NCI-H1417 (cell line): ENCODE measurements at regions not wholly inside any gene's neighbourhood (a gene's known extent, or its start where the extent isn't known, plus 50 kb on each side); places are given as distances from the start of the nearest gene placed in this dataset.

Experiments used
- DNase-seq, 3 experiments: peaks; one replicate each; lab custom pipeline; 2025; lab: John Stamatoyannopoulos, UW

DNA sequence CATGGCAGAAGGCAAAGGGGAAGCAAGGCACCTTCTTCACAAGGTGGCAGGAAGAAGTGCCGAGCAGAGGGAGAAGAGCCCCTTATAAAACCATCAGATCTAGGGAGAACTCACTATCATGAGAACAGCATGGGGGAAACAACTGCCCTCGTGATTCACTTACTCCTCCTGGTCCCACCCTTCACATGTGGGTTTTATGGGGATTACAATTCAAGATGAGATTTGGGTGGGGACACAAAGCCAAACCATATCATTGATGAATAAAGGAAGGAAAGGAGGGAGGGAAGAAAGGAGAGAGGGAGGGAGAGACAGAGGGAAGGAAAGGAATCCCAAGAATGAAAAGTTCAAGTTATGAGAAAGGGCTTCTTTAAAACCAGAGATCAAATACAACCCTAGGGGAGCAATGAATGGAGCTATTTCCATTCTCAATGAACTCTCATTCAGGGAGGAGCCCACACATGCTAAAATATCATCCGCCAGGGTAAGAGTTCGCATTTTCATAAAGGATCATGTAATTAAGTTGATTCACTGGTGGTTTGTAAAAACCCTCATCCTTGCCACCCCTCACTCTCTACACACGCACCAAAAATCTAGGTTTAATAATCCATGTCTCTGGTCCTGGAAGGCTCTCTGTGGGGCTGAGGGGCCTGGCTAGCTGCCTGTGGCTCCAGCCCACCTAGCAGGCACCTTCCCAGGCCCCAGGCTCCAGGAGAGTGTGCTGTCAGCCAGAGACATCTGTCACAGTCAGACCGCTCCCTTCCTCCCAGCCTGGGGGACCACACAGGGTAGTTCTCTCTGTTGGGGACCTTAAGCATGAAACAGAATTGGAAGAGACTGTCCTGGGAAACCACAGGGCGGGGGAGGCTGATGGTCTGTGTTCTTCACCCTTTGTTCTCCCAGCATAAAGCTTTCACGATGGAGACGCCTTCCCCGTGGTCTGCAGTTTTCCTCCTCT is 94.0 kb downstream of the CCDC185 start:
- no peak for DNase-seq

DNA sequence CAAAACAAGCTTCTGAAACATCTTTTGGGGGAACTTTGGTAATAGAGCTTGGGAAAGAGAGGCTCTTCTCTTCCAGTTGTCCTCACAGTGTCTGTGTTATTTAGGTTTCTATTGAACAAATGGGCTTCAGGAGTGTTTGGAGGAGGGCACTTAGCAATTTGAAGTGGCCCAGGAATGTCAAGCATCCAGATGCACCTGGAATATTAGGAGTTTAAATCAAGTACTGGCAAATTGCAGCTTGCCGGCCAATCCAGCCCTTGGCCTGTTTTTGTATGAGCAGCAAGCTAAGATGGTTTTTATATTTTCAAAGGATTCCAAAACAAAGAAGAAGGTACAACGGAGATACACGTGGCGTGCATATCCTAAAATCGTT is 94.7 kb downstream of the CCDC185 start:
- peak; percentile 9 to 82 (median 59) for DNase-seq

DNA sequence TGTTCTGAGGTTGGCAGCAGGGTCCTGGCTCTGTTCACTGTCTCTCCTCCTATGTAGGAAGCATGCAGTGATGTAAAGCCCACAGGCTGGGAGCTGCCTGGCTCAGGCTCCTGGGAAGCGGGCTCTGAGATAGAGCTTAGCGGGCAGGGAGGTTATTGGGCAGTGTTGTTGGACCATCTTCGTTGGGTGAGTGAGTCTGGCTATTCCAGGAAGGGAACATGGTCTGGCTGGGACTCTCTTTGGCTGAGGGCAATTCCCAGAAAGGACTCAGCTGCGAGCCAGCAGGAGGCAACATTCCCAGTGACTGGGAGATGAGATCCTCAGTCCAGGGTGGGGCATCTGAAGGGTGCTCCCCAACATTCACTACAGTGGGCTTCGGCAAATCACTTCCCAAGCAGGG is 96.2 kb downstream of the CCDC185 start:
- DNase-seq = no peak

DNA sequence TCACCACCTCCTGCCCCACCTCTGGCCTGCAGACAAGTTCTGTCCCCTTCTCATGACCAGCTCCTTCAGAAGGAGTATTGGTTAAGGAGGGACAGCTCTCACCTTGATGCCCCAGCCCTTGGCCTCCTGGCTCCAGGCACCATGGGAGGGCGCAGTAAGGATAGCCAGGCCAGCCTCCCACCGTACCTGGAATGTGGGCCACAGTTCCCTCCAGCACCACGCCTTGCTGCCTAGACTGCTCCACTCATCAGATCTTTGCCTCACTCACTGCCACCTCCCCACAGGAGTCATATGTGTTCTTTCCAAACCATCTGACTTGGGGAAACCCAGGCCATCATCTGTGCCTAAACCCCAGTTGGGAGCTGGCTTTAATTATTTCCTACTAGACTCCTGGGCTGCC is 97.0 kb downstream of the CCDC185 start:
- DNase-seq = no peak
